Bronchial epithelial cell (primary cell): ENCODE measurements at regions not wholly inside any gene's neighbourhood (a gene's known extent, or its start where the extent isn't known, plus 50 kb on each side); places are given as distances from the start of the nearest gene placed in this dataset.

ENCODE experiments used
- DNase-seq: peaks from one replicate; pipeline ENCODE4 v3.0.0-alpha.2; 2010; ENCODE audit warnings: low read depth
- FAIRE-seq: peaks from 2 replicates; lab custom pipeline; 2011; peaks lifted over from hg19 to GRCh38; lab: Jason Lieb, UNC
- H3K27me3 ChIP-seq: 2 replicates; pipeline ENCODE4 v1.5.1; 2011; ENCODE audit warnings: low read length; ENCODE audit not compliant: control insufficient read depth, insufficient read depth
- H3K36me3 ChIP-seq: 2 replicates; pipeline ENCODE4 v1.5.1; 2011; ENCODE audit warnings: low read length; ENCODE audit not compliant: control insufficient read depth, insufficient read depth
- H3K4me3 ChIP-seq: 2 replicates; pipeline ENCODE4 v1.5.1; 2011; ENCODE audit warnings: mild to moderate bottlenecking, low read depth, low read length, control low read depth
- CTCF ChIP-seq: IDR thresholded peaks from 2 replicates; pipeline ENCODE4 v1.5.1; 2011; ENCODE audit warnings: mild to moderate bottlenecking, moderate library complexity, low read length, control low read depth, inconsistent platforms; ENCODE audit not compliant: insufficient read depth, severe bottlenecking

- TF ChIP-seq CTCF, result no peak
- H3K27me3 ChIP-seq, result no peaks in the 10 kb centered on the region
- DNase-seq (no peak), FAIRE-seq (no peak)
- no peaks in the 10 kb centered on the region for H3K36me3 ChIP-seq
- H3K4me3 ChIP-seq, result no peak overlapping the region
Observed at GRCh38 chr3:5750874-5751640, 563.5 kb downstream of the EDEM1 start.

- Histone ChIP-seq H3K27me3 (no peaks in the 10 kb centered on the region), H3K36me3 (no peaks in the 10 kb centered on the region), H3K4me3 (no peak overlapping the region)
- no peak for FAIRE-seq
- DNase-seq, result no peak
- TF ChIP-seq CTCF, result no peak
Observed at GRCh38 chr3:5754602-5755001, 567.1 kb downstream of the EDEM1 start.

GRCh38 chr3:5756443-5756842 is 568.9 kb downstream of the EDEM1 start:
- DNase-seq (no peak), FAIRE-seq (no peak)
- H3K36me3 ChIP-seq, result no peaks in the 10 kb centered on the region
- no peak overlapping the region for H3K4me3 ChIP-seq
- no peak for TF ChIP-seq CTCF
- no peaks in the 10 kb centered on the region for H3K27me3 ChIP-seq

GRCh38 chr3:5757213-5757804 is 569.8 kb downstream of the EDEM1 start:
- DNase-seq (no peak), FAIRE-seq (no peak)
- Histone ChIP-seq H3K36me3 (no peaks in the 10 kb centered on the region), H3K4me3 (no peak overlapping the region), H3K27me3 (no peaks in the 10 kb centered on the region)
- TF ChIP-seq CTCF, result no peak

- H3K4me3 ChIP-seq, result no peak overlapping the region
- FAIRE-seq, result peak; percentile 80
- no peak for TF ChIP-seq CTCF
- no peaks in the 10 kb centered on the region for H3K27me3 ChIP-seq
- DNase-seq, result no peak
- H3K36me3 ChIP-seq, result no peaks in the 10 kb centered on the region
Observed at GRCh38 chr3:5758699-5759098, 571.2 kb downstream of the EDEM1 start.
